C1 segment of cervical spinal cord (tissue), 14 donors: ENCODE measurements at regions not wholly inside any gene's neighbourhood (a gene's known extent, or its start where the extent isn't known, plus 50 kb on each side); places are given as distances from the start of the nearest gene placed in this dataset.
"Not testable (repeated sequence)": the region's sequence is repeated elsewhere in the genome, so short reads cannot be mapped to it uniquely, and the experiment has no call there.

Experiments
- DNase-seq, 14 donors: peaks; one replicate each; lab custom pipeline; 2025; lab: John Stamatoyannopoulos, UW

DNA sequence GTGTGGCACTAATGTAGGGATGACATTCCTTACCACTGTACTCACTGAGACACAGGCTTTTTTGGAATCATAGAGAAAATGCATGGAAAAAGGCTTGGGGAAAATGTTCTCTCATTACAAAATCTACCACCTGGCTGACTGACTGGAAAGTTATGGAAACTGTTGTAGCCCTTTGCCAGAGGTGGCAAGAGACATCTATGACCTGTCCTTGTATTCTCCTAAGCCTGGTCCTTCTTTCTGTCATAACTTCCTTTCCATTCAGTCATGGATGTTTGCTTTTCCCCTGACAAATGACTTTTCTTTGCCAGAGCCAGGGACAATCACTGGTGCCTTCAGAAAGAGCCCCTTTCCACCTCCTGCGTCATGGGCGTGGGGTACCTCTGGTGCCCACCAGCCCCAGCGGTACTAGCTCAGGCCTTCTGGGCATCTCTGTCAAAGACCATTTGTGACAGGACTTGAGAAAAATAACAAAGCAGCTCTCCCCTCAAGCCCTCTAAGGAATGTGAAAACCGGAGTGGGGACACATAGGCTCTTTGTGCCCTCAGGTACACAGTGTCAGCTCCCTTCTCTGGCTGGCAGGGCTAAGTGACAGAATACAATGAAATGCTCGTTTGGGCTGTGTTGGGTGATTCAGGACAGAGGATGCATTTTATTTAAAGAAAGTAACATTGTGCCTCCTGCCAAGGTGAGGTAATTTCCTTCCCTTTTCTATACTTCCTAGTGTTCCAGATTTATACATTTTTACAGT, 381.1 kb upstream of the RASGRP1 start:
- DNase-seq: no peak

DNA sequence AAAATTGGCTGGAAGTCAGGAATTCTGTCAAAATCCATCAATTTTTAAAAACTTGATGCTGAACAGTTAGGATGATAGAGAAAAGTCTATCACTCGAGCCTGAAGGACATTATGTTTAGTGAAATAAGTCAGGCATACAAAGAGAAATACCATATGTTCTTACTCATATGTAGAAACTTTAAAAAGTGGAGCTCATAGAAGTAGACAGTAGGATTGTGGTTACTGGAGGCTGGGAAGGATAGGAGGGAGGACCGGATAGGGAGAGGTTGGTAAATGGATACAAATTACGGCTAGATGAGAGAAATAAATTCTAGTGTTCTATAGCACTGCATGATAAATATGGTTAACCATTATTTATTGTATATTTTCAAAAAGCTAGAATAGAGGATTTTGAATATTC, 389.5 kb upstream of the RASGRP1 start:
- DNase-seq: no peak

DNA sequence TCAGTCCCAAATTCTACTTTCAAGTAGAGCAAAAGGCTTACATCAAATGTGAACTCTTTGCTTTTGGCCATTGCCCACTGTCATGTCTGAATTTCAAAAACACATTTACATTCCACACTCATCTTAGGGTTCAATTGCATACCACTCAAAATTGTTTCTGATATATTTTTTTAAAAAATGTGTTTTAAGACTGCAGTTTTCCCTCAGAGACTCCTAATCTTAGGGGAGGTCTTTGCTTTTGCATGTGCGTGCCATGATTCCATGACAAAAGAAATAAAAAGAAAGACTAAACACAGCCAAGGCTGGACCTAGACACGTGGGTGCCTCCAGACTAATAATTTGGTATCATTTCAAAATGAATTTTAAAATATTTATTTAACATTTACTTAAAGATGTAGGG, 396.8 kb upstream of the RASGRP1 start:
- DNase-seq: no peak

- peak in 1 of 14 donors; percentile 4 for DNase-seq
These were observed 397.3 kb upstream of the RASGRP1 start for GRCh38 chr15:38961931-38962330.

GRCh38 chr15:38972831-38973230, 408.2 kb upstream of the RASGRP1 start:
- no peak for DNase-seq

DNA sequence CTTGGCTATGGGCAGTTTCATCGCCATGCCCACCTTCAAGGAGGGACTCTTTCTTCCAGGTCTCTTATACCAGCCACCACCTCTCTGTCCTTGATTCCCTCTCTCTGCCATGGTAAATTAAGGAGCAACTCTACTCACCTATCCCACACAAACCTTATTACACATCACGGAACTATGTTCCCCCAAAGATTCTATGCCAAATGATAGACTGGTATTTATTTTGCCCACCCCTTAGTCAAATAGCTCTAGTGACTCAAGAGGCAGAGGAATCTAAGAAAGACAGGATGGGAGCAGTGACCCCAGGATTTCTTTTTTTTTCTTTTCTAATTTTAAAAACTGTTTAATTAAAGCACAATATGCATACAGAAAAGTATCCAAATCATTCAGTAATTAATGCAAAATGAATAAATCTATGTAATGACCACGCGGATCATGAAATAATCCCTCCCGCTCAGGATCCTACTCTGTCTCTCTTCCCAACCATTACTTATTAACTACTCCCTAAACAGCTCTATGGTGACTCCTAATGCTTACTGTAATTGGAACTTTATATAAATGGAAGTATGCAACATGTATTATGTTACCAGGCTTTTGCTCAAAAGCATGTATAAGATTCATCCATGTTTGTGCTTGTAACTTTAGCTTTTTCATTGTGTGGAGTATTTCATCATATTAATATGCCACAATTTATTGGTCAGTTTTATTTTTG, 410.8 kb upstream of the RASGRP1 start:
- DNase-seq: no peak

DNA sequence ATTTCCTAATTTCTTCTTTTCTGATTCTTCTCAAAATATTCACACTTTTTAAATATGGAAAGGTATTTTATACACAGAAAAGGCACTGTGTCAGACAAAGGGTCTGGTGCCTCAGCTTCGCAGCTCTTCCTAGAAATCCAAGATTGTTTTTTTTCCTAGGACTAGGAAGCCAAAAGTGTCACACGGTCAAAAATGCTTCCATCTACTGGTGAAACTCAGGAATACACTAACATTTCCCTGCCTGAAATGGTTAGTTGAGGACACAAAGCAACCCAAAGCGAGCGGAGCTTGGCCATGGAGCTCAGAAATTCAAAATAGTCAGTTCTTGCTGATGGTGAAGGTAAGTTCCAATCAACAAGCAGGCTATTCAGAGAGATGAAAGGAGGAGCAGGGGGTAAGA, 426.5 kb upstream of the RASGRP1 start:
- peak in 1 of 14 donors; percentile 2 for DNase-seq

DNA sequence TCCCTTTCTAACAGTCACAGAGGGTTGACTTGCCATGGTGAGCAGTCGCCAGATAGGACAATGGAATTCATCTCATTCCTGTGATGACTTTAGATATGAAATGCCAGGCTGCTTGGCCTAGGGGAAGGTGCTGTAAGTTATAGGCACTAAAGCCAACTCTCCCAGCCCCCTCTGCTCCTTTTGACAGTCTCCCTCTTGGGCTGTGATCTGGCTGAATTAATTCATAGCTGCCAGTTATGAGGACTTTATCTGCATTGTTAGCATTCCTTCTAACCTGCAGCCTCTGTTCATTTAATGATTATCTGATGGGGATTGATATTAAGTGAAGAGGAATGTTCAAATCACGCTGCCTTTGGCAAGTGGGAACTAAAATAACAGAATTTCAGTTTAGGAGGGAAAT, 427.1 kb upstream of the RASGRP1 start:
- no peak for DNase-seq

DNA sequence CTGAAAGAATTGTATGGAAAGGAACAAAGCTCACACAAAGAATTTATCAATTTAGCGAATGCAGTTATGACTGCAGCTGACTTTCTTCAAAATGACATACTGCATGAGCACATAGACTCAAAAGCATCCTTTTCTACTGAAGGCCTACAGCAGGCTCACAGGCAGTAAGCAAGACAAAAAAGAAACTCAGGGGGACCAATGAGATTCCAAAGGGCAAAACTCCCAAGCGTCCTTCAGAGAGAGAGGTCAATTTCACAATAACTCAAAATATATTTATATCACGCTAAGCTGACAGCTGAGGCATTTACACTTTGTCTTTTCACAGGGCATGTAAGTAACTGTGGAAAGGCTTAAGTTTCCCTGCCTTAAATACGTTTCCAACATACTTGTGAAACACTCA, 427.9 kb upstream of the RASGRP1 start:
- DNase-seq: no peak

- DNase-seq: peak in 1 of 14 donors; percentile 1
These were observed 428.3 kb upstream of the RASGRP1 start for GRCh38 chr15:38992930-38993329.

GRCh38 chr15:38994310-38994709, 429.7 kb upstream of the RASGRP1 start:
- peak in 3 of 14 donors; percentile 12 to 25 (median 21) for DNase-seq

DNA sequence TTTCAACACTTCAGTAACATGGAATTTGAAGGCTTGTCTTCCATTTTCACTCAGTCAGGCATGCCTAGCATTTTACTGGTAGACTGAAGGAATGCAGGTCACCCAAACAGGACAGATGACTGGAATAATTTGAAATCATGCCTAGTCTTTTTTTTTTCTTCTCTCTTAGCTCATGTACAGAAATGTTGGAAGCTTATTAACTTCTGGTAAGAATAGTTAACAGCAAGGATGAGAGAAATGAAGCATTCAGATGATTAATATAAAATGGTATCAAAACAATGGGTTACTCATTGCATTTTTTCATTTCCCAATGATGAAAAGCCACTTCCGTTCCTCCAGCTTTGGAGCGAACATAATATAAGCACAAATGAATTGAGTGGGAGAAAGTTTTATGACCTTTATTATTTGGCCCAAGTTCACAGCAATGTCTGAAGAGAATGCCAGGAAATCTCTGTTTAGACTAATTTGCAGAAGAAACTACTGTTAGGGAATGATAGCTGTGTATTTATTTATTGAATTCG, 431.6 kb upstream of the RASGRP1 start:
- no peak for DNase-seq

GRCh38 chr15:38997841-38998240, 433.2 kb upstream of the RASGRP1 start:
- DNase-seq: no peak

DNA sequence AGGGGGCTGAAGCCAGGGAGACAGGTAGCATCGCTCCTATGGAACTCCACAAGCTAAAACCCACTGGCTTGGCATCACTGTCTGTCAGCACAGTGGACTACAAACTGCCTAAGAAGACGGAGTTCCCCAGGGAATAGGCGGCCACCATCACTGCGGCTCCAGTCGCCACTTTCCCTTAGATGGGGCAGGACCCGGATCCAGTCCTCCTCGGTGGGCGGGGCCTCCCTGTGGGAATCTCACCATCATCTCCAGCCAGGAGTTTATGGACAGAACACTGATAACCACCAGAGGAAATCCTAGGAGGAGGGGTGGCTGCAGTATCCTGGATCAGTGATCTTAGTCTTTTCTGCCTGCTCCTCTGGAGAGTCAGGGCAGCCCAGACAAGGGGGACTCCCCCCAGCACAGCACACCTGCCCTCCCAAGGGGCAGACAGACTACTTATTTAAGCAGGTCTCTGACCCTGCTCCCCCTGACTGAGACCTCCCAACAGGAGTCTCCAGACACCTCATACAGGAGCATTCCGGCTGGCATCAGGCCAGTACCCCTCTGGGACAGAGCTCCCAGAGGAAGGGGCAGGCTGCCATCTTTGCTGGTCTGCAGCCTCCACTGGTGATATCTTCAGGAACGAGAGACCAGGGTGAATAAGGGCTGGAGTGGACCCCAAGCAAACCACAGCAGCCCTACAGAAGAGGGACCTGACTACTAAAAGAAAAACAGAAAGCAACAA, 435.6 kb upstream of the RASGRP1 start:
- DNase-seq: no peak

GRCh38 chr15:39009740-39010139, 445.1 kb upstream of the RASGRP1 start:
- no peak for DNase-seq

GRCh38 chr15:39011066-39011465, 446.5 kb upstream of the RASGRP1 start:
- not testable (repeated sequence) for DNase-seq

DNA sequence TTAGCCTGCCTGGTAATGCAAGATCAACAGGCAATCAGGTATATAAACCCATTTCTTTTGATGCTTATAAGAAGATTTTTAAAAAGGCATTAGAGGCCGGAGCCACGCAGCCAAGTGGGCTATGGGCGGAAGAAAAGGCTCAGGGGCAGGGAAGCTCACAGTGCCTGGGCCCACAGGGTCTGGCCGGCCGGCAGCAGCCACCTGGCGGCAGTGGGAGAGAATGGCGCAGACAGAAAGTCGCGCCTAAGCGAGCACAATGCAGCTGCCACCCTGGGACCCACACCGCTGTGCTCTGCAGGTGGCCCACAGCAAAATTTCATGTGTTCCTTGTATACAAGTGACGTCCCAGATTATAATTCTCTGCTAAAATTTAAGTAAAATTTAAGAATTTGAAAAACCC, 448.6 kb upstream of the RASGRP1 start:
- DNase-seq: no peak

GRCh38 chr15:39014682-39015081, 450.1 kb upstream of the RASGRP1 start:
- DNase-seq: no peak

GRCh38 chr15:39016706-39017105, 452.1 kb upstream of the RASGRP1 start:
- DNase-seq: no peak

GRCh38 chr15:39018966-39019365, 454.4 kb upstream of the RASGRP1 start:
- no peak for DNase-seq

GRCh38 chr15:39021341-39021740, 456.7 kb upstream of the RASGRP1 start:
- DNase-seq: no peak
